ENCODE measurements at regions not wholly inside any gene's neighbourhood (a gene's known extent, or its start where the extent isn't known, plus 50 kb on each side); places are given as distances from the start of the nearest gene placed in this dataset.

- Mint-ChIP-seq H3K27ac (ENCODE audit: unreplicated experiment) (no peak overlapping the region), H3K4me3 (ENCODE audit: unreplicated experiment) (no peak overlapping the region), H3K27me3 (ENCODE audit: unreplicated experiment) (peaks cover 3% of the 10 kb centered on the region), H3K4me1 (ENCODE audit: unreplicated experiment) (peaks cover 14% of the 10 kb centered on the region), H3K36me3 (ENCODE audit: unreplicated experiment) (no peaks in the 10 kb centered on the region), H3K9me3 (ENCODE audit: unreplicated experiment) (no peaks in the 10 kb centered on the region)
- no peak for TF ChIP-seq CTCF (IDR thresholded peaks at IDR 0.05)
- no peak for DNase-seq (ENCODE audit: extremely low spot score, unreplicated experiment)
Observed at GRCh38 chr14:58725226-58725625, 87.5 kb downstream of the DACT1 start.

- Mint-ChIP-seq H3K4me3 (ENCODE audit: unreplicated experiment) (no peak overlapping the region), H3K9me3 (ENCODE audit: unreplicated experiment) (no peaks in the 10 kb centered on the region), H3K27me3 (ENCODE audit: unreplicated experiment) (peaks cover 3% of the 10 kb centered on the region), H3K36me3 (ENCODE audit: unreplicated experiment) (no peaks in the 10 kb centered on the region), H3K27ac (ENCODE audit: unreplicated experiment) (no peak overlapping the region), H3K4me1 (ENCODE audit: unreplicated experiment) (peaks cover 20% of the 10 kb centered on the region)
- DNase-seq (ENCODE audit: extremely low spot score, unreplicated experiment) = no peak
- TF ChIP-seq CTCF (IDR thresholded peaks at IDR 0.05) = no peak
Observed at GRCh38 chr14:58725871-58726270, 88.1 kb downstream of the DACT1 start.

- no peak for DNase-seq (ENCODE audit: extremely low spot score, unreplicated experiment)
Observed at GRCh38 chr14:58730792-58731464, 93.2 kb downstream of the DACT1 start.

GRCh38 chr14:58731465-58732293 lies 93.9 kb downstream of the DACT1 start:
- TF ChIP-seq CTCF (IDR thresholded peaks at IDR 0.05) = no peak
- no peak overlapping the region for H3K4me3 Mint-ChIP-seq (ENCODE audit: unreplicated experiment)
- no peak for DNase-seq (ENCODE audit: extremely low spot score, unreplicated experiment)
- H3K4me1 Mint-ChIP-seq (ENCODE audit: unreplicated experiment) = peaks cover 24% of the 10 kb centered on the region
- H3K27ac Mint-ChIP-seq (ENCODE audit: unreplicated experiment) = peak overlapping the region; percentile 67
- H3K36me3 Mint-ChIP-seq (ENCODE audit: unreplicated experiment) = no peaks in the 10 kb centered on the region
- H3K27me3 Mint-ChIP-seq (ENCODE audit: unreplicated experiment) = no peaks in the 10 kb centered on the region
- no peaks in the 10 kb centered on the region for H3K9me3 Mint-ChIP-seq (ENCODE audit: unreplicated experiment)

More at GRCh38 chr14:58730792-58731464, 93.2 kb downstream of the DACT1 start:
- Mint-ChIP-seq H3K27me3 (ENCODE audit: unreplicated experiment) (peaks cover 3% of the 10 kb centered on the region), H3K4me3 (ENCODE audit: unreplicated experiment) (no peak overlapping the region), H3K9me3 (ENCODE audit: unreplicated experiment) (no peaks in the 10 kb centered on the region), H3K4me1 (ENCODE audit: unreplicated experiment) (peaks cover 22% of the 10 kb centered on the region), H3K36me3 (ENCODE audit: unreplicated experiment) (no peaks in the 10 kb centered on the region), H3K27ac (ENCODE audit: unreplicated experiment) (peak overlapping the region; percentile 53)
- TF ChIP-seq CTCF (IDR thresholded peaks at IDR 0.05) = no peak

- H3K9me3 Mint-ChIP-seq (ENCODE audit: unreplicated experiment) = no peaks in the 10 kb centered on the region
- H3K4me3 Mint-ChIP-seq (ENCODE audit: unreplicated experiment) = no peak overlapping the region
- H3K27me3 Mint-ChIP-seq (ENCODE audit: unreplicated experiment) = no peaks in the 10 kb centered on the region
- H3K36me3 Mint-ChIP-seq (ENCODE audit: unreplicated experiment) = no peaks in the 10 kb centered on the region
- peaks cover 25% of the 10 kb centered on the region for H3K4me1 Mint-ChIP-seq (ENCODE audit: unreplicated experiment)
- no peak overlapping the region for H3K27ac Mint-ChIP-seq (ENCODE audit: unreplicated experiment)
- TF ChIP-seq CTCF (IDR thresholded peaks at IDR 0.05) = no peak
- no peak for DNase-seq (ENCODE audit: extremely low spot score, unreplicated experiment)
Observed at GRCh38 chr14:58732387-58732786, 94.6 kb downstream of the DACT1 start.

Measured in osteocyte (in vitro differentiated cells).